ENCODE measurements at regions not wholly inside any gene's neighbourhood (a gene's known extent, or its start where the extent isn't known, plus 50 kb on each side); places are given as distances from the start of the nearest gene placed in this dataset.

DNA sequence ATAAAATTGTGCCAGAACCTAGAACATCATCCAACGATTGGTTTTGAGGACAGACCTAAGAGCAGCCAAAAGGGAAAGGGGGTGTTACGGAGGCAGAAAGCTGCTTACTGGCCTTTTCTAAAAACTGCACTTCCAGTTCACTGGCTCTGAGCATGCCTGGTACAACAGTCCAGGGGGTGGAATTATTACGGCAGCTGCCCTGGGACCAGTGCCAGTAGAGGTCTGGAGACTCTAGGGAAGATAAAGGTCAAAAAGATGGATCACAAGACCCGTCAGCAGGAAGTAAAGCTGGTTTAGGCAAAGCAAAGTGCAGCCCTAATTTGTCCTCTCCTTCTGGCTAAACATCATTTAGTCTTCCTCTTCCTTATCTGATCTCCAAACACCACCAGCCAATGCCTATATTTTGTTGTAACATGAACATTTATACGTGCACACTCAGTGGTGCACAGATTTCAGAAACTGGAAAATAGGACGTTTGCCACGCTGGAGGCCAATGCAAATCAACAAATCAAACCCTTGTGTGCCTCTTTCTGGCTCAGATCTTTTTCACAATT is 216.4 kb upstream of the DPP6 start:
- DNase-seq, result no peak
- Histone ChIP-seq H3K4me1 (ENCODE audit: control extremely low read depth in 1 of 4, control insufficient read depth in 4 of 4, insufficient read depth in 4 of 4, low read length in 3 of 4) (no peaks in the 10 kb centered on the region), H3K36me3 (ENCODE audit: control insufficient read depth in 4 of 4, insufficient read depth in 4 of 4, low read length in 3 of 4) (no peaks in the 10 kb centered on the region), H3K9me3 (ENCODE audit: control extremely low read depth in 1 of 5, control insufficient read depth in 4 of 5, insufficient read depth in 2 of 5, low read depth in 1 of 5, low read length in 4 of 5) (no peaks in the 10 kb centered on the region), H3K27ac (ENCODE audit: insufficient read depth in 1 of 2, low read depth in 1 of 2, low read length in 2 of 2, poor library complexity in 1 of 2, severe bottlenecking in 2 of 2) (no peak overlapping the region), H3K27me3 (replicated peaks in 2 of 5; ENCODE audit: control insufficient read depth in 4 of 5, insufficient read depth in 5 of 5, low read length in 4 of 5) (peaks cover 0 to 2% (median 0%) of the 10 kb centered on the region in 5 experiments), H3K4me3 (ENCODE audit: control insufficient read depth in 1 of 7, extremely low read depth in 1 of 7, insufficient read depth in 4 of 7, low read depth in 2 of 7, low read length in 6 of 7) (no peak overlapping the region)
- ChIA-PET CTCF (no interaction called here), POLR2A (no interaction called here)
- WGBS (ENCODE audit: insufficient coverage), result 85% methylated on average over 3 of the region's 7 CpGs

DNA sequence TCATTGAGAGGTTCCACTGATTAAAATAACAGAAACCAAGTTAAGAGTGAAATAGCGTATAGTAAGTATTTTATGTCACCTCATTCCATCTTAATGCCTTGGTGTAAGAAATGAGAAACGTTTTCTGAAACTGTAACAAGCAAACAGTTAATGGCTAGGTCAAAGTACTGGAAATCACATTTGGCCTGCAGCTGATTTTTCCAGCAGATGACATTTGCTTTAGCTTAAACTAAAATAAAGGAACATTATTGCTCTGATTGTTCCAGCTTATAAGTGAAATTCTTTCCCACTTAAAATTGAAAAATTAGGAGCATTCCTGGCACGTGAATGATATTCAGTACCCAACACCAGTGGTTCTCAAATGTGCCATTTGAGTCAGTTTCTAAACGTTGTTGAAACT is 213.6 kb upstream of the DPP6 start:
- WGBS (ENCODE audit: insufficient coverage), result 86% methylated on average over 3 of the region's 4 CpGs
- no peak overlapping the region for H3K27ac ChIP-seq (ENCODE audit: insufficient read depth in 1 of 2, low read depth in 1 of 2, low read length in 2 of 2, poor library complexity in 1 of 2, severe bottlenecking in 2 of 2)
- POLR2A ChIA-PET, result no interaction called here
- CTCF ChIA-PET, result no interaction called here
- H3K4me3 ChIP-seq (ENCODE audit: control insufficient read depth in 1 of 7, extremely low read depth in 1 of 7, insufficient read depth in 4 of 7, low read depth in 2 of 7, low read length in 6 of 7), result no peak overlapping the region
- H3K9me3 ChIP-seq (ENCODE audit: control extremely low read depth in 1 of 5, control insufficient read depth in 4 of 5, insufficient read depth in 2 of 5, low read depth in 1 of 5, low read length in 4 of 5), result peaks cover 0 to 3% (median 0%) of the 10 kb centered on the region in 5 experiments
- DNase-seq, result no peak
- peaks cover 0 to 2% (median 0%) of the 10 kb centered on the region in 5 experiments for H3K27me3 ChIP-seq (replicated peaks in 2 of 5; ENCODE audit: control insufficient read depth in 4 of 5, insufficient read depth in 5 of 5, low read length in 4 of 5)
- no peaks in the 10 kb centered on the region for H3K4me1 ChIP-seq (ENCODE audit: control extremely low read depth in 1 of 4, control insufficient read depth in 4 of 4, insufficient read depth in 4 of 4, low read length in 3 of 4)
- no peaks in the 10 kb centered on the region for H3K36me3 ChIP-seq (ENCODE audit: control insufficient read depth in 4 of 4, insufficient read depth in 4 of 4, low read length in 3 of 4)

DNA sequence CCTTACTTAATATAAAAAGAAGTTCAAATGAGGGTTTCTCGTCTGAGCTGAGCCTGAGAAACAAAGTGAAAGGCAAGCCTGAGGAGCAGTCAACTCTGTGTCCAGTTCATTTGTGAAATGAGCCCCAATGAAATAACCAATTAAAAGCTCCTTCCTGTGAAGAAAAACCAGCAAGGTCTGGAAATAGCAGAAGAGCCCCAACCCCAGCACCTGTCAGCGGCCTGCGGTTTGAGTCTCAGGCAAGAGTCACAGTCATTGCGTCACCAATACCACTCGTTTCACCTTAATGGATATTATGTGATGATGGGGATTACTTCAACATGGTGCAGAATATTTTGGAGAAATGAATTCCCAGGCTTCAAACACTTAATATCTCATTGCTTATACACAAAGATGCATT is 211.3 kb upstream of the DPP6 start:
- CTCF ChIA-PET, result no interaction called here
- H3K27ac ChIP-seq (ENCODE audit: insufficient read depth in 1 of 2, low read depth in 1 of 2, low read length in 2 of 2, poor library complexity in 1 of 2, severe bottlenecking in 2 of 2), result no peak overlapping the region

DNA sequence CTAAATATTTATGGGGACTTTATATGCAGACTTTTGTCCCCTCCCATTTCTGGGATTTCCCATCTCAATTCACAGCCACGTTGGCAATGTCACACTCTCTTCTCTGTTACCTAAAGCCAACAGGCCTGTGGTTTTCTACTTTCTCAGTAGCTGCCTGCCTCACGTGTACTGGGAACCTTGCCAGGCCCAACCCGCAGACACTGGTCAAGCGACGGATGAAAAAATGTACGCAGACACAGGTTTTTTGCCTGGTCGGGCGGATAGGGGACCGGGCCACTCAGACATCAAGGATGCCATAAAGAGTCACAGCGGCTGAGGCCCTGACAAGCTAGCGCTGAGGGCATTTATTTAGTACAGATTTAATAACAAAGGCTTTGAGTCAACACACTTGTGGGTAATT is 204.4 kb upstream of the DPP6 start:
- H3K4me1 ChIP-seq (ENCODE audit: control extremely low read depth in 1 of 4, control insufficient read depth in 4 of 4, insufficient read depth in 4 of 4, low read length in 3 of 4), result no peaks in the 10 kb centered on the region
- H3K36me3 ChIP-seq (ENCODE audit: control insufficient read depth in 4 of 4, insufficient read depth in 4 of 4, low read length in 3 of 4), result no peaks in the 10 kb centered on the region
- H3K27ac ChIP-seq (ENCODE audit: insufficient read depth in 1 of 2, low read depth in 1 of 2, low read length in 2 of 2, poor library complexity in 1 of 2, severe bottlenecking in 2 of 2), result no peak overlapping the region
- H3K27me3 ChIP-seq (replicated peaks in 2 of 5; ENCODE audit: control insufficient read depth in 4 of 5, insufficient read depth in 5 of 5, low read length in 4 of 5), result no peaks in the 10 kb centered on the region
- DNase-seq, result no peak
- WGBS (ENCODE audit: insufficient coverage), result 94% methylated on average over 11 of the region's 11 CpGs
- H3K4me3 ChIP-seq (ENCODE audit: control insufficient read depth in 1 of 7, extremely low read depth in 1 of 7, insufficient read depth in 4 of 7, low read depth in 2 of 7, low read length in 6 of 7), result no peak overlapping the region
- POLR2A ChIA-PET, result no interaction called here
- CTCF ChIA-PET, result no interaction called here
- H3K9me3 ChIP-seq (ENCODE audit: control extremely low read depth in 1 of 5, control insufficient read depth in 4 of 5, insufficient read depth in 2 of 5, low read depth in 1 of 5, low read length in 4 of 5), result peaks cover 0 to 2% (median 0%) of the 10 kb centered on the region in 5 experiments

More for the DNA sequence above, 211.3 kb upstream of the DPP6 start:
- no peak overlapping the region for H3K4me3 ChIP-seq (ENCODE audit: control insufficient read depth in 1 of 7, extremely low read depth in 1 of 7, insufficient read depth in 4 of 7, low read depth in 2 of 7, low read length in 6 of 7)
- H3K27me3 ChIP-seq (replicated peaks in 2 of 5; ENCODE audit: control insufficient read depth in 4 of 5, insufficient read depth in 5 of 5, low read length in 4 of 5), result peaks cover 0 to under 1% (median 0%) of the 10 kb centered on the region in 5 experiments
- no peak for DNase-seq
- no peaks in the 10 kb centered on the region for H3K4me1 ChIP-seq (ENCODE audit: control extremely low read depth in 1 of 4, control insufficient read depth in 4 of 4, insufficient read depth in 4 of 4, low read length in 3 of 4)
- H3K9me3 ChIP-seq (ENCODE audit: control extremely low read depth in 1 of 5, control insufficient read depth in 4 of 5, insufficient read depth in 2 of 5, low read depth in 1 of 5, low read length in 4 of 5), result peaks cover 0 to 3% (median 0%) of the 10 kb centered on the region in 5 experiments
- POLR2A ChIA-PET, result no interaction called here
- WGBS (ENCODE audit: insufficient coverage), result no CpG with 5 or more reads among the region's 5 CpGs
- no peaks in the 10 kb centered on the region for H3K36me3 ChIP-seq (ENCODE audit: control insufficient read depth in 4 of 4, insufficient read depth in 4 of 4, low read length in 3 of 4)

- no peaks in the 10 kb centered on the region for H3K9me3 ChIP-seq (ENCODE audit: control extremely low read depth in 1 of 5, control insufficient read depth in 4 of 5, insufficient read depth in 2 of 5, low read depth in 1 of 5, low read length in 4 of 5)
- no peaks in the 10 kb centered on the region for H3K4me1 ChIP-seq (ENCODE audit: control extremely low read depth in 1 of 4, control insufficient read depth in 4 of 4, insufficient read depth in 4 of 4, low read length in 3 of 4)
- no peak for DNase-seq
- H3K4me3 ChIP-seq (ENCODE audit: control insufficient read depth in 1 of 7, extremely low read depth in 1 of 7, insufficient read depth in 4 of 7, low read depth in 2 of 7, low read length in 6 of 7), result no peak overlapping the region
- H3K36me3 ChIP-seq (ENCODE audit: control insufficient read depth in 4 of 4, insufficient read depth in 4 of 4, low read length in 3 of 4), result no peaks in the 10 kb centered on the region
- 67% methylated on average over 1 of the region's 4 CpGs for WGBS (ENCODE audit: insufficient coverage)
- H3K27me3 ChIP-seq (replicated peaks in 2 of 5; ENCODE audit: control insufficient read depth in 4 of 5, insufficient read depth in 5 of 5, low read length in 4 of 5), result no peaks in the 10 kb centered on the region
- POLR2A ChIA-PET, result no interaction called here
- CTCF ChIA-PET, result no interaction called here
- H3K27ac ChIP-seq (ENCODE audit: insufficient read depth in 1 of 2, low read depth in 1 of 2, low read length in 2 of 2, poor library complexity in 1 of 2, severe bottlenecking in 2 of 2), result no peak overlapping the region
These were observed 199.9 kb upstream of the DPP6 start for GRCh38 chr7:153852261-153852660.

DNA sequence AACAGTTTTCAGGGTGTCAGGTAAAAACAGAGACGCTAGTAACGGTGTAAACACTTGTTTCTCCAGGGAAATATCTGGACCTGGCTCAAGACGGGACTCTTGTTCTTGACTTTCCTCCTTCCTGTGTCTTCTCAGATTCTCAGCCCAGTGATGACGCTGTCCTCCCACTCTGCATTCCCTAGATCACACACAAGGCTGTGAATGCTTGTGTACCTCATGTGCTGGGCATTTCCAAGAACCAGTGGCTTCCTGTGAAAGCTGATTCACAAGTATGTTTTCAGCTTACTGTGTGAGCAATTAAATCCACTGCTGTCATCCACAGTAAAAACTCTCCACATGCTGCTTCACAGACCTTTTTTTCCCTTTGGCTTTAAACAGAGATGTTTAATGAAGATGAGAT is 193.8 kb upstream of the DPP6 start:
- ChIA-PET POLR2A (interaction anchor here (0.7 kb wide), 1 partner anchor 18 kb away, joined by 3 read pairs; no protein-coding TSS in a partner anchor), CTCF (no interaction called here)
- Histone ChIP-seq H3K4me1 (ENCODE audit: control extremely low read depth in 1 of 4, control insufficient read depth in 4 of 4, insufficient read depth in 4 of 4, low read length in 3 of 4) (no peaks in the 10 kb centered on the region), H3K27ac (ENCODE audit: insufficient read depth in 1 of 2, low read depth in 1 of 2, low read length in 2 of 2, poor library complexity in 1 of 2, severe bottlenecking in 2 of 2) (no peak overlapping the region), H3K36me3 (ENCODE audit: control insufficient read depth in 4 of 4, insufficient read depth in 4 of 4, low read length in 3 of 4) (no peaks in the 10 kb centered on the region), H3K4me3 (ENCODE audit: control insufficient read depth in 1 of 7, extremely low read depth in 1 of 7, insufficient read depth in 4 of 7, low read depth in 2 of 7, low read length in 6 of 7) (no peak overlapping the region), H3K9me3 (ENCODE audit: control extremely low read depth in 1 of 5, control insufficient read depth in 4 of 5, insufficient read depth in 2 of 5, low read depth in 1 of 5, low read length in 4 of 5) (no peaks in the 10 kb centered on the region), H3K27me3 (replicated peaks in 2 of 5; ENCODE audit: control insufficient read depth in 4 of 5, insufficient read depth in 5 of 5, low read length in 4 of 5) (no peaks in the 10 kb centered on the region)
- no peak for DNase-seq
- 78% methylated on average over 4 of the region's 4 CpGs for WGBS (ENCODE audit: insufficient coverage)

DNA sequence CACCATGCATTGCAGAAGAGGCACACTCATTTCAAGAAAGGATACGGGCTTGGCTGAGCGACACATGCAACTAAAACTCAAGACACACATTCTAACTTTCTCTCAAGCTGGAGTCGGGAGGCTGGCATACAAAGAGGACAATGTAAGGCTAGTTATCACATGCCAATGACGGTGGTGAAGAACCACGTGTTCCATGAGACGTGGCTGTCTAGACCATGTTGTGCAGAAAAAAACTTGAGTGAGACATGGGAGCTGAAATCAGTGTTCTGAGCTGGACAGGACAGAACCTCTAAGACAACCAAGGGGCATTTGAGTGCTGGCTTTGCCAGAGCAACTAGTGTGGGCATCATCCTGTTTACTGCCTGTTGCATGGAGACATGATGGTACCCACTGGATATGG is 193.0 kb upstream of the DPP6 start:
- H3K27ac ChIP-seq (ENCODE audit: insufficient read depth in 1 of 2, low read depth in 1 of 2, low read length in 2 of 2, poor library complexity in 1 of 2, severe bottlenecking in 2 of 2), result no peak overlapping the region
- H3K27me3 ChIP-seq (replicated peaks in 2 of 5; ENCODE audit: control insufficient read depth in 4 of 5, insufficient read depth in 5 of 5, low read length in 4 of 5), result no peaks in the 10 kb centered on the region
- H3K4me3 ChIP-seq (ENCODE audit: control insufficient read depth in 1 of 7, extremely low read depth in 1 of 7, insufficient read depth in 4 of 7, low read depth in 2 of 7, low read length in 6 of 7), result no peak overlapping the region
- no peak for DNase-seq
- 96% methylated on average over 4 of the region's 6 CpGs for WGBS (ENCODE audit: insufficient coverage)
- H3K4me1 ChIP-seq (ENCODE audit: control extremely low read depth in 1 of 4, control insufficient read depth in 4 of 4, insufficient read depth in 4 of 4, low read length in 3 of 4), result no peaks in the 10 kb centered on the region
- H3K9me3 ChIP-seq (ENCODE audit: control extremely low read depth in 1 of 5, control insufficient read depth in 4 of 5, insufficient read depth in 2 of 5, low read depth in 1 of 5, low read length in 4 of 5), result peaks cover 0 to 1% (median 0%) of the 10 kb centered on the region in 5 experiments
- H3K36me3 ChIP-seq (ENCODE audit: control insufficient read depth in 4 of 4, insufficient read depth in 4 of 4, low read length in 3 of 4), result no peaks in the 10 kb centered on the region
- CTCF ChIA-PET, result no interaction called here
- POLR2A ChIA-PET, result no interaction called here

All from common myeloid progenitor, CD34-positive (primary cell).